ENCODE measurements at regions not wholly inside any gene's neighbourhood (a gene's known extent, or its start where the extent isn't known, plus 50 kb on each side); places are given as distances from the start of the nearest gene placed in this dataset.
"Not testable (repeated sequence)": the region's sequence is repeated elsewhere in the genome, so short reads cannot be mapped to it uniquely, and the experiment has no call there.

DNA sequence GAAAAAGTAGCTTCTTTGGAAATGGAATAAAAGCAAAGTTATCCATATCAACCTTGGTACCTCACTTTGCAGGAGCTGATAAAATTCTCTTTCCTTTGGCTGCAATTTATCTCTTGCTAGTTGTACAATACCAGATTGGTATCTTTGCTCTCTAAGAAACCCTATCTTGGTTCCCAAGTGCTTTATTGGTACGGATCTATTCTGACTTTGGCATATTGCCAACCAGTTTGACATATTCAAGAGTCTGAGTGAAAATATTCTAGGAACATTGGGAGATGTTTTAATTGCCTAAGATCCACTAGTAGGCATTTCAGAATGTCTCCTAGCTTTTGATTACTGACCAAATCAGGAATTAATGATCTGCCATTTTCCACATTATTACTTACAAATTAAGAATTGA, 167.2 kb upstream of the ATP2B1 start:
- no peak overlapping the region for H3K9ac ChIP-seq
- no peaks in the 10 kb centered on the region for H3K27me3 ChIP-seq
- H3K36me3 ChIP-seq: no peaks in the 10 kb centered on the region
- peaks cover 4 to 43% (median 6%) of the 10 kb centered on the region in 10 experiments; a peak in 19 of 20 replicates for H3K4me1 ChIP-seq
- no peaks in the 10 kb centered on the region for H4K20me1 ChIP-seq
- H3K4me3 ChIP-seq: no peak overlapping the region
- TF ChIP-seq Cebpa-rat (IDR thresholded peaks at IDR 0.05): no peak
- peaks cover 7 to 10% (median 9%) of the 10 kb centered on the region in 11 experiments for H3K9me3 ChIP-seq (replicated peaks in 1 of 11)
- H3K27ac ChIP-seq: no peak overlapping the region
- no peak overlapping the region for H3K4me2 ChIP-seq

DNA sequence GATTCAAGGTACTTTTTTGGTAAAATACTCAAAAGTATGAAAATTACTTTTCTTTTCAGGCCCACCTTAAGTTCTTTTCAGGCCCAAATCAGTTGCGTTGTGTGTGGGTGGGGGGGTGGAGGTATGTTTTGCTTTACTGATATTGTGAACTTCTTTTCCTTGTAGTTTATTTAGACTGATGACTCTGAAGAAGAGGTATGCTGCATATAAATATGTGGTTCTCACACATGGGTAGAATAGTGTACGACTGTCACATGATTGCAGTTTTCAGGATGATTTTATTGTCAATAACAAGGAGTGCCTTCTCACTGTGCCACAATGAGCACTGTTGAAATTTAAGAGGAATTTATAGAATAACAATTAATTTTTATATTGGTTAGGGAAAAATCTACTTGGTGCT, 166.6 kb upstream of the ATP2B1 start:
- H3K36me3 ChIP-seq: no peaks in the 10 kb centered on the region
- TF ChIP-seq Cebpa-rat (IDR thresholded peaks at IDR 0.05): no peak
- no peak overlapping the region for H3K4me3 ChIP-seq
- H3K27me3 ChIP-seq: no peaks in the 10 kb centered on the region
- H4K20me1 ChIP-seq: no peaks in the 10 kb centered on the region
- H3K4me2 ChIP-seq: no peak overlapping the region
- peaks cover 13 to 16% (median 15%) of the 10 kb centered on the region in 11 experiments for H3K9me3 ChIP-seq (replicated peaks in 1 of 11)
- H3K27ac ChIP-seq: no peak overlapping the region
- no peak overlapping the region for H3K9ac ChIP-seq
- peaks cover 0 to 37% (median under 1%) of the 10 kb centered on the region in 10 experiments; a peak in 7 of 20 replicates for H3K4me1 ChIP-seq

DNA sequence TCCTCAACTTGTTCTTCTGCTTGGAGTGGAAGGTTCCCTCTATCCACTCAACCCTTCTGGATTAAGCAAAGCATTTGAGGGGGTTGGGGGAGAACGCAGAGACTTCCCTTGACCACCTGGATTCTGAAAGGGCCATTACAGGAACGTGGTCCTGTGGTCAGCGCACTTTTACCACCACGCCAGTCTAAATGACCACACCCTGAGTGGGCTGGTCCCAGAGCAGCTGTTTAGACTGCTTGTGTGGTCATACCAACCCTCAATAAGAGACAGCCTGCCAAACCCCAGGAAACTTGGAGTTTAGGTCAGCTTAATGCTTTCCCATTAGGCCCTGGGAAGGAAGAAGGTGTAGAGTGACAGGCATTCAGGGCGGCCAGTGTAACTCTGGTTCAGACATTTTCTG, 165.5 kb upstream of the ATP2B1 start:
- Histone ChIP-seq H3K9ac (no peak overlapping the region), H3K4me1 (peaks cover 0 to 26% (median 0%) of the 10 kb centered on the region in 10 experiments; a peak in 6 of 20 replicates), H4K20me1 (no peaks in the 10 kb centered on the region), H3K9me3 (replicated peaks in 1 of 11) (peaks cover 15 to 26% (median 21%) of the 10 kb centered on the region in 11 experiments), H3K4me3 (no peak overlapping the region), H3K36me3 (no peaks in the 10 kb centered on the region), H3K4me2 (peak overlapping the region in 3 of 11 experiments; percentile 34 to 79 (median 43); a peak in 6 of 22 replicates), H3K27me3 (no peaks in the 10 kb centered on the region), H3K27ac (peak overlapping the region in 3 of 11 experiments; percentile 3 to 23 (median 8); a peak in 3 of 22 replicates)
- no peak for TF ChIP-seq Cebpa-rat (IDR thresholded peaks at IDR 0.05)

DNA sequence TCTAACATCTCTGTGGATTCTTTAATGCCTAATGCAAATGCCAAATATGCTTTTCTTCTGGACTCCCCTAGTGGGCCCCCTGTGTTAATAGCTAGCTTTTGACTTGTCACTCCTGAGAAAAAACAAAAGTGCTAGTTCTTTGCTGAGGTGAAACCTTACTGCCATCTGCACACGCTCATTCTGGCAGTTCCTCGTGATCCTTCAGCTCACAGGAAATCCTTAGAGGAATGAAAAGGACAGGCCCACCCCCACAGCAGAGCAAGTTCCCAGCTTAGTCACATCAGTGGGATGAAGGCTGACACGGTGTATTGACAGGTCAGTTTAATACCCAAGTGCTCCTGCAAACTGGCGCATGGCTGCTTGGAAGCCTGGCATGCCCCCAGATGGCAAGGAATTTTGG, 165.1 kb upstream of the ATP2B1 start:
- H3K27ac ChIP-seq: peak overlapping the region in 3 of 11 experiments; percentile 3 to 23 (median 8); a peak in 3 of 22 replicates
- no peaks in the 10 kb centered on the region for H4K20me1 ChIP-seq
- no peaks in the 10 kb centered on the region for H3K36me3 ChIP-seq
- peaks cover 0 to 22% (median 0%) of the 10 kb centered on the region in 10 experiments; a peak in 6 of 20 replicates for H3K4me1 ChIP-seq
- peak overlapping the region in 3 of 11 experiments; percentile 34 to 79 (median 43); a peak in 6 of 22 replicates for H3K4me2 ChIP-seq
- H3K9ac ChIP-seq: no peak overlapping the region
- no peak overlapping the region for H3K4me3 ChIP-seq
- peaks cover 15 to 26% (median 21%) of the 10 kb centered on the region in 11 experiments for H3K9me3 ChIP-seq (replicated peaks in 1 of 11)
- no peak for TF ChIP-seq Cebpa-rat (IDR thresholded peaks at IDR 0.05)
- no peaks in the 10 kb centered on the region for H3K27me3 ChIP-seq

DNA sequence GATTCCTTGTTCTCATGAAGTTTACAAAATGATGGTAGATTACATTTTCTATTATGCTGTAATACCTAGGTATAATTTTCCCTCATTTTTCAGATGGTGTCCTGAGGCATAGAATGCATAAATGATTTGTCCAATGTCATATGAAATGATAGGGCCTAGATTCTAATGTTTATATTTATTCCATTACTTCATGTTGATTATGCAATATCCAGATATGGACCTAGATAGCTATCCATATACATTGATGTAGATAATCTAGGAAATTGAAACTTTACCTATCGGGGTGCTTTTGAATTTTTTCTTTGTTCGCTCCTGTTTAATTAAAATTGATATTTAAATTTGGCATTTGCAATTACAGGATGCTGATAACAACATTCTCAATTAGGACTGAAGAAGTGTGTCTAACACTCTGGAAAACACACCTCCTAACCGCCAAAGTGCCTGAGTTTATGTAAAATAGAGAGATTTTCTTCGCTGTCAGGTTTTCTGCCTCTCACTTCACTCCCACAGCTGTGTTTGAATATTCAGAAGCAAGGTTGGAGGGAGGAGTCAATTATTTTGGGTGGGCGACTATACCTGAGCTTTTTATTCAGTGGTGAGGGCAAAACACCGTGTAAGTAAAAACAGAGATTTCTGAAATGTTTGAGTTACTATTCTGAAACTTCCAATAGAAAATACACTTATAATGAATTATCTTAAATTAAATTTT, 164.4 kb upstream of the ATP2B1 start:
- no peaks in the 10 kb centered on the region for H4K20me1 ChIP-seq
- no peak overlapping the region for H3K9ac ChIP-seq
- H3K27me3 ChIP-seq: no peaks in the 10 kb centered on the region
- H3K36me3 ChIP-seq: no peaks in the 10 kb centered on the region
- TF ChIP-seq Cebpa-rat (IDR thresholded peaks at IDR 0.05): no peak
- H3K9me3 ChIP-seq (replicated peaks in 1 of 11): peaks cover 15 to 26% (median 21%) of the 10 kb centered on the region in 11 experiments
- H3K4me2 ChIP-seq: peak overlapping the region in 1 of 11 experiments; percentile 43; a peak in 3 of 22 replicates
- H3K4me1 ChIP-seq: peaks cover 0 to 15% (median 0%) of the 10 kb centered on the region in 10 experiments; a peak in 6 of 20 replicates
- no peak overlapping the region for H3K4me3 ChIP-seq
- peak overlapping the region in 1 of 11 experiments; percentile 3; a peak in 1 of 22 replicates for H3K27ac ChIP-seq

DNA sequence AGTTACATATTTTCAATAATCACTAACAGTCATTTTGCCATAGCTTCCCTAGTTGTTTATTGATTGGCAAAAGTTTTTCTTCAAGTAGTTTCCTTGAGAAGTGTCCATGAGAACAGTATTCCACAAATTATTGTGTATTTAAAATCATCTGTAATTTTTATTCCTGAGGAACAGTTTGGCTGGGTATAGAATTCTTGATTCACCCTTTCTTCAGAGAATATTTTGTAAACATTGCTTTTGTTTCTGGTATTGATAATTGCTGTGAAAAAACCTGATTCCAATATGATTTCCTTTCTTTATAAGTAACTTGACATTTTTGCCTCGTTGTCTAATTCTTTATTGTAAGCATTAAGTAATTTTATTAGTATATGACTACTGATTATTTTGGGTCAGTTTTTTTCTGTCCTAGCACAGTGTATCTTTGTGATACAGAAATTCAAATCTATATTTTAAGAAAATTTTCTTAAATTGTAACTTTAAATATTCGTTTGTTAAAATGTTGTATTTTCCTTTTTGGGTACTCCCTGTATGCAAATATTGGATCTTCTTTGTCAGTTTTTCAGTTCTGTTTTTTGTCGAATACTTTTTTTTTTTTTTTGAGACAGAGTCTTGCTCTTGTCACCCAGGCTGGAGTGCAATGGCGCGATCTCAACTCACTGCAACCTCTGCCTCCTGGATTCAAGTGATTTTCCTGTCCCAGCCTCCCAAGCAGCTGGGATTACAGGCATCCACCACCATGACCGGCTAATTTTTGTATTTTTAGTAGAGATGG, 162.0 kb upstream of the ATP2B1 start:
- Histone ChIP-seq H3K27me3 (no peaks in the 10 kb centered on the region), H3K9ac (no peak overlapping the region), H3K36me3 (no peaks in the 10 kb centered on the region), H3K4me2 (no peak overlapping the region), H3K27ac (no peak overlapping the region), H3K9me3 (replicated peaks in 1 of 11) (peaks cover 15 to 31% (median 24%) of the 10 kb centered on the region in 11 experiments), H4K20me1 (no peaks in the 10 kb centered on the region), H3K4me3 (no peak overlapping the region), H3K4me1 (peaks cover 0 to 18% (median 0%) of the 10 kb centered on the region in 10 experiments; a peak in 6 of 20 replicates)
- TF ChIP-seq Cebpa-rat (IDR thresholded peaks at IDR 0.05): no peak

DNA sequence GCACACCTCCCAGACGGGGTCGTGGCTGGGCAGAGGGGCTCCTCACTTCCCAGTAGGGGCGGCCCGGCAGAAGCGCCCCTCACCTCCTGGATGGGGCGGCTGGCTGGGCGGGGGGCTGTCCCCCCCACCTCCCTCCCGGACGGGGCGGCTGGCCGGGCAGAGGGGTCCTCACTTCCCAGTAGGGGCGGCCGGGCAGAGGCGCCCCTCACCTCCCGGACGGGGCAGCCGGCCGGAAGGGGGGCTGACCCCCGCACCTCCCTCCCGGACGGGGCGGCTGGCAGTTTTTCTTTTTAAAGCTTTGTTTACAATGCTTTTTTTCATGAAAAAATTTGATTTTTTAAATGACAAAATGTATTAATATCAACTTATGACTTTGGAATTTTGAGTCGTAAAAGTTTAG, 159.0 kb upstream of the ATP2B1 start:
- not testable (repeated sequence) for H3K9ac ChIP-seq, H4K20me1 ChIP-seq, H3K27me3 ChIP-seq, H3K27ac ChIP-seq, H3K36me3 ChIP-seq, H3K4me2 ChIP-seq, H3K4me3 ChIP-seq
- Histone ChIP-seq H3K4me1 (peaks cover 11 to 31% (median 18%) of the 10 kb centered on the region in 10 experiments), H3K9me3 (replicated peaks in 1 of 11) (peaks cover 18 to 37% (median 28%) of the 10 kb centered on the region in 11 experiments)

DNA sequence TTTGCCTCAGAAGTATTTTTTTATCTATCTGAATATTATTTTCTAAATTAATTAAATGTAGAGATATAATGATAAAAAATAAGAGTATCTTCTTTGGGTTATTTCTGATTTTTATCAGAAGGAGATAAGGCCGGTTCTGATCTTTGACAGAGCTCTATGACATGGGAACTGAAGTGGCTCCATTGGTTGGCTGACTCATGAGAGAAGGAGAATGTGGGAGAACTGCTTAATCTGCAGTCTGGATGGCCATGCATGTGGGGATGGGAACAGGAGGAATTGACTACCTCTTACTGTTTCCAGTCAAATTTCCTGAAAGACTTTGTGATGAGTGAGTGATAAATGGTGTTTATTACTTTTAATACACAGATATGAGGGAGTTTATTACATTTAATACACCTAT, 155.8 kb upstream of the ATP2B1 start:
- Histone ChIP-seq H3K4me2 (peak overlapping the region in 6 of 11 experiments; percentile 56 to 83 (median 66); a peak in 10 of 22 replicates), H3K9ac (peak overlapping the region in 4 of 11 experiments; percentile 76 to 89 (median 84); a peak in 9 of 22 replicates)

DNA sequence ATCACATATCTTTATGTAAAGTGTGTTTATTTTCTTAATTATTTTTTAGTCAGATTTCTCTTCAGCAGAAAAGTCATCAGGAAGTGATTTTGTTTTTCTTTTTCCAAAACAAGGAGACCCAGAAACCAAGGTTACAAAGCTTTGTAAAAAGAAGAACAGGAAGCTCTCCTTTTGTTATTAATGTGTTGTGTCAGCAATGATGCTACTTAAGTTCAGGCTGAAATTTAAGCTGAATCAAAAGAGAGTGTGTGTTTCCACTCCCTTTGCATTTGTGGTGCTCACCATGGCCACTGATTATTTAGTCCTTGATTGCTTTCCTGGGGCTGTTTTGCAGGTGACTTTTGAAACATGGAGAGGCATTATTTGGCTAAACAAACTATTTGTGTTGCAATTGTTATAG, 155.3 kb upstream of the ATP2B1 start:
- H3K4me2 ChIP-seq: peak overlapping the region in 8 of 11 experiments; percentile 49 to 83 (median 66); a peak in 14 of 22 replicates

More for the DNA sequence above, 155.8 kb upstream of the ATP2B1 start:
- H3K36me3 ChIP-seq: no peaks in the 10 kb centered on the region
- H3K27me3 ChIP-seq: no peaks in the 10 kb centered on the region
- no peak overlapping the region for H3K4me3 ChIP-seq
- H3K4me1 ChIP-seq: peaks cover 13 to 58% (median 23%) of the 10 kb centered on the region in 10 experiments
- no peak for TF ChIP-seq Cebpa-rat (IDR thresholded peaks at IDR 0.05)
- no peaks in the 10 kb centered on the region for H4K20me1 ChIP-seq
- peaks cover 2 to 15% (median 6%) of the 10 kb centered on the region in 11 experiments; a peak in 12 of 22 replicates for H3K9me3 ChIP-seq (replicated peaks in 1 of 11)
- peak overlapping the region in 7 of 11 experiments; percentile 69 to 98 (median 90); a peak in 13 of 22 replicates for H3K27ac ChIP-seq

More for the DNA sequence above, 155.3 kb upstream of the ATP2B1 start:
- peaks cover 13 to 62% (median 23%) of the 10 kb centered on the region in 10 experiments for H3K4me1 ChIP-seq
- no peak for TF ChIP-seq Cebpa-rat (IDR thresholded peaks at IDR 0.05)
- no peaks in the 10 kb centered on the region for H3K27me3 ChIP-seq
- H3K36me3 ChIP-seq: no peaks in the 10 kb centered on the region
- H3K9me3 ChIP-seq (replicated peaks in 1 of 11): peaks cover 2 to 15% (median 5%) of the 10 kb centered on the region in 11 experiments; a peak in 12 of 22 replicates
- no peak overlapping the region for H3K4me3 ChIP-seq
- H3K9ac ChIP-seq: peak overlapping the region in 4 of 11 experiments; percentile 76 to 89 (median 84); a peak in 9 of 22 replicates
- peak overlapping the region in 8 of 11 experiments; percentile 69 to 98 (median 89); a peak in 15 of 22 replicates for H3K27ac ChIP-seq
- no peaks in the 10 kb centered on the region for H4K20me1 ChIP-seq

All from BLaER1 treated with 17β-estradiol and CSF1 and Interleukin-3, amounts not matched to agents 10 nM and 100 nM (cell line).